Dermis blood vessel endothelial cell (primary cell): ENCODE measurements at regions not wholly inside any gene's neighbourhood (a gene's known extent, or its start where the extent isn't known, plus 50 kb on each side); places are given as distances from the start of the nearest gene placed in this dataset.

Experiments used
- DNase-seq: peaks from one replicate; pipeline ENCODE4 v3.0.0; 2010

DNA sequence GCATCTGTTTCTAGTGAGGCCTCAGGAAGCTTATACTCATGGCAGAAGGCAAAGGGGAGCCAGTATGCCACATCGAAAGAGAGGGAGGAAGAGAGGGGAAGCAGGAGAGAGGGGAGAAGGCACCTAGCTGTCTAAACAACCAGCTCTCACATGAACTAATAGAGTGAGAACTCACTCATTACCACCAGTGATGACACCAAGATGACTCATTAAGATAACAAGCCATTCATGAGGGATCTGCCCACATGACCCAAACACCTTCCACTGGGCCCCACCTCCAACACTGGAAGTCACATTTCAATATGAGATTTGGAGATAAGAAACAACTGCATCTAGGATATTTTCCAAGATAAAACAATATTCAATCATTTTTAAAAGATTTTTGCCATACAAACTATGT is 753.9 kb upstream of the ZEB2 start:
- no peak for DNase-seq

DNA sequence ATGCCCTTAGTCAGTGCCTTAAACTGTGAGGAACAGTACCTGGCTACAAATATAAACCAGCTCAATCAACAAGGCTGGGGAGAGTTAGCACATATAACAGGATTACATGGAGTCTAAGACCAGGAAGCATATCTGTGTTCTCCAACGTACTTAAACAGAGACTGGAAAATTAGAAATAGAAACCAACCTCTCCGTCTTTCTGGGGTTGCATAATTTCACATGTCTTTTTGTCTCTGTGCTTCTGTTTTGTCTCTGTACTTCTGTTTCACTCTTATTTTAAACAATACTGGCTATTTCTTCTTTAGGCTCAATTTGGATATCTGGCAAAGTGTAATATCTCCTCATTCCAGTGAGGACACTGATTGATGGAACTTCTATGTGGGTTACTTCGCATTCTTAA is 749.0 kb upstream of the ZEB2 start:
- no peak for DNase-seq

DNA sequence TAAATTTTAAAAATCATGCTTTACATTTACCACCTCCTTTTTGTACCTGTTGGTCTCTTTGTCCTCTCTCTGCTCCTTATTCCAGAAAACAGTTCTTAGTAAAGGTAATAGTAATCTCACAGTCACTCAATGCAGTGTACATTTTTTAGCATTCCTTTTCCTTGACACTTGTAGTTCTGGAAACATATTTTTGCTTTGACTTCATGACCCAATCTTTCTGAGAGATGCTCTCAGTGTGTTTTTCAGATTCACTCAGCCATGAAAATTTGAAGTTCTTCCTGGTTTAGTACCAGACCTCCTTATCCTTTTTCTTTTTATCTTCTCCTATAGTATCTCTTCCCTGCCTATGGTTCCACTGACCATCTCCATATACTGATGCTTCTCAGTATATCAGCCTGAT is 747.5 kb upstream of the ZEB2 start:
- no peak for DNase-seq

DNA sequence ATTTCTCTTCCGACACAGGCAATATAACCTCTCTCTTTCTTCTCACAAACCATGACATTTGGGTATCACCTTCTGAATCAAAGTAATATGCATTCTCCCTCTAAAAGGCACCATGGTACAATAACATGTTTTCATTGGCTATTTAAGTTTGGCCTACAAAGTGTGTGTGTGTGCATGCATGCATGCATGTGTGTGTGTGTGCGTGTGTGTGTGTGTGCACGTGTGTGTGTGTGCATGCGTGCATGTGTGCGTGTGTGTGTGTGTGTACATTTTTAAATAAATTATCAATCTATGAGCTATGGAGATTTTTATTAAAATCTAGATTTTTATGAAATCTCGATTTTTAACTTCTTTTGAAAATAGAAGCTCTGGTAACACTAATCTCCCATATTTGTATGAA is 745.3 kb upstream of the ZEB2 start:
- DNase-seq, result no peak

DNA sequence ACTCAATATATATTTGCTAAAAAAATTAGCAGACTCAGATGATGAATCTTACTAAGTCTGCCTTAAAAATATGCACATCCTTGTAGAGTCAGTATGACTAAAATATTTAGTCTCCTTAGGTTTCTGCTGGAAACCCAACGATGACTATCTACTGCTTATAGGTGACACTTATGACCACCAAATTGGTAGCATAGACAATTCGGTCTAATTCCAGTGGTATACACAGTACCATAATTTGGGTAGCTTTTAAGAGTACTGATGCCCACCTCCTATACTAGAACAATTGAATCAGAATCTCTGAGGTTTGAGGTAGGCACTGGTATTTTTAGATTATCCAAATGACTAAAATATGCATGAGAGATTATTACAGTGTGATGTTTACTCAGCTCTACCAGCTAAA is 740.8 kb upstream of the ZEB2 start:
- no peak for DNase-seq

DNA sequence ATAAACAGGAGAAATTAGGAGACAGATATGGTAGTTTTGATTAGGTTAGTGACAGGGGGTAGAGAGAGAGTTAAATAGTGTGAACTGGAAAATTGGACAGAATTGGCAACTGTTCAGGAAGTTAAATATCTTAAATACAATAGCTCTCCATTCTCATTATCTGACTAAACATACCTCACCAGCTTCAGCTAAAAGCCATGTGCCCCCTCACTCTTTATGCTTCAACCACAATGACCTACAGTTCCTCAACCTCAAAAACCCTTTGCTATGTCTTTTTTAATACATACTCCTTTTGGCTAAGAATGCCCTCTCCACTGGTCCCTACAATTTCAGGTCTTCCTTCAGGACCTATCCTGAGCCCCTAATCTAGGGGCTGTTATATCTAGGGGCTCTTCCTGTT is 740.2 kb upstream of the ZEB2 start:
- DNase-seq, result no peak

DNA sequence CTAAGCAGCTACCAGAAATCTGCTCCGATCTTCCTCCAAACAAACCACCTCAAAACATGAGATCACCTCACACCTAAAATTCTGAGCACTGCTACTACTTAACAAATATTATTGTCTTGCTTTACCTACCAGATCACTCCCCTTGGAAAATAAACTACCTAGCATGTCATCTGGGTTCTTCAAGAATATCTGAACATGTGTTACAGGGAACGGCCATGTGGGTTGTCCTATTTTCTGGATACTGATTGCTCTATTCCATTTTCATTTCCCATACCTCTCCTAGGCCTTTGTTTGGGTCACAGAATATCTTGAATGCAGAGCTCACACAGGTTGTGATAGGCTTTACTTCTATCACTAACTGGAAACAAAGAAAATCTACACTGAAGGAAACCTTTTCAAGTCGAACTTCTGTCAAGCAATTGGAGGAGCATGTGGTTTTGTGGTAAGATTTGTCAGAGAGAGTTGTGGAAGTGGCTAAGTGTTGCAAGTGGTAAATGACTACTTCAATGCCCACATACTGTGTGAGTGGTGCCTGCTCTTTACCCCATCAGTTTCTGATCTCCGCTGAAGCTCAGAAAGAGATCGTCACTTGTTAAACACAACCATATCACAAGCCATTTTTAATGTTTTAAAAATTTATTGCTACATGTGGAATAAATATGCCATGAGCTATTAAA is 739.1 kb upstream of the ZEB2 start:
- DNase-seq, result no peak

DNA sequence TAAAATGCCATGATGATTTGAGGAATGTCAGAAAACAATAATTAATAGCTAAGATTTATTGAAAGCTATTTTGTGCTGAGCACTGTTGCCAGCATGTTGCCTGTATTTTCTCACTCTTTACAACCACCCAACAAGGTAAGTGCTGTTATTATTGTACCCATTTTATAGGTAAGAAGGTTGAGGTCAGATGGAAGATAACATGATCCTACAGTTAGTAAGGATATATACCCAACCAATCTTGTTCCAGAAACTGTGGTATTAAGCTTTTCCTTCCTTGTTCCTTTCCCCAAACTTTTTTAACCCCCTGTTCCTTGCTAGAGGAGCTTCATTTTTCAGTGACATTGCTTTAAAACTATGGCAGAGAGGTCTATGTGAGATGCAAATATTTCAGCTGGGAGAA is 738.0 kb upstream of the ZEB2 start:
- no peak for DNase-seq

DNA sequence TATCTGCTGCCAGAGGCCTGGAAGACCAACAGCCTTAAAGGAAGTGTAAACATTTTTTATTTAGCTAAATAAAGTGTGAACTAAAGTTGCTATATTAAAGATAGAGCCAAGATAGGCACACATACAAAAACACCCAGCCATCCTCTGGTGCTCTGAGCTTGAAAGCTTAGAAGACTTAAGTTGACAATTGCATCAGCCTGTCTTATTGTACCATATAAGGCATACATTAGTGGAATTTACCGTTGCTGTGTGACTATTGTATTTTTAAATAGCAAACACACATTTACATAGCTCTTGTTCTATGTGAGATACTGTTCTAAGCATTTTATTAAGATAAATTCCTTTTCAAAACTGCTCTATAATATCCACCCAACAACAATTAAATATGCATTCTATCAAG is 736.6 kb upstream of the ZEB2 start:
- no peak for DNase-seq

DNA sequence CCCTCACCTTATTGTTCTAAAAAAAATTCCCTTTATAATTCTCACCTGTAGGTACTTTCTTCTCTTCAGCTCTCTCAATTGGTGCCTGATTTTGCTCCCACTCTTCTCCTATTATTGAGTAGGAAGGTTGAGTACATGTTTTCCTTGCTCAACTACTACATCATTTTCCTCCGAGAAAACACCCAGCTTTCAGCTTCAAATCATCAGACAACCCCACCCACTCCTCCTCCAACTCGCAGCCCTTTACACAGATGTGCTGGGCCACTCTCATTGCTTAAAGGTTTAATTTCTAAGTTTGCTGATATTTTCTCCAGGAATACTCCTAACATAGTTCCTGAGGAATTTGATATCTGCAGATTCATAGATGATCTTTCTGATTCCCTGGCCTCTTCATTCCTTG is 734.4 kb upstream of the ZEB2 start:
- no peak for DNase-seq

DNA sequence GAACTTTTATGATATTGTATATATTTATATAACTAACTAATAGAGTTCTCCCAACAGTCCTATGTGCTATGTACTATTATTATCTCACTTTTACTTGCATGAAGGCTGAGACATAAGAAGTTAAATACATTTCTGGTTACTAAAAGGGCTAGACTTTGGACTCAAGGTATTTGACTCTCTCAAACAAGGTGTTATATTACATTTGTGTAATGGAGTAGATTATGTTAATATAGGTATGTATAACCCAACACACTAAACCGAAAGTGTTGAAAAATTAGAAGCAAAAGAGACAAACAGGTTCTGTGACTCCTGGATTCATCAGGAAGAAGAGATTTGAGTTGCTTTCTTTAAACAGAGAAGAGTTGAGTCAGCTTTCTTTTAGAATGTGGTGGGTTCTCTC is 733.6 kb upstream of the ZEB2 start:
- no peak for DNase-seq

DNA sequence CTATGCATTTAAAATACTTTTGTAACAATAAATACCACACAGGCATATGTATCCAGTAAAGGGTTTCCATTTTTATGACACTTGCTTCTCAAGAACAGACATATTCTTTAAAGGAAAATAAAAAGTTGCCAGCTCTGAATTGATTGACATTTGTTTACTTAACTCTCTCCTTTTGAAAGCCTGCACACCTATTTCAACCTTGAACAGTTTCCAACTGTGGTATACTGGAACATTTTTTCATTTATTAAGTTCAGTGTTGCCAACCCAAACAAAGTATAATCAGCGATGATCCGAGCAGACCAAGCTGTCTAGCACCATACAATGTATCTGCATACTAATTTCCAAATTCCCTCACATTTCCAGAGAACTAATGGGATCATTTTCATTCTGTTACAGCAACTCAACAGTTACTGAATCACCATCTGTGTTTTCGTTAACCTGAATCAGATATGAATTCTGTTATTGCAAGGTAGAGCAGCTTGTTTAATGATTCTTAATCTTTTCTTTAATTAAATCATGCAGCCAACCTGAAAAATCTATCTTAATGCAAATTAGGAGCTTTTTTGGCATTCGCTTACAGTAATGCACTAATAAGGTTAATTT is 725.5 kb upstream of the ZEB2 start:
- no peak for DNase-seq

DNA sequence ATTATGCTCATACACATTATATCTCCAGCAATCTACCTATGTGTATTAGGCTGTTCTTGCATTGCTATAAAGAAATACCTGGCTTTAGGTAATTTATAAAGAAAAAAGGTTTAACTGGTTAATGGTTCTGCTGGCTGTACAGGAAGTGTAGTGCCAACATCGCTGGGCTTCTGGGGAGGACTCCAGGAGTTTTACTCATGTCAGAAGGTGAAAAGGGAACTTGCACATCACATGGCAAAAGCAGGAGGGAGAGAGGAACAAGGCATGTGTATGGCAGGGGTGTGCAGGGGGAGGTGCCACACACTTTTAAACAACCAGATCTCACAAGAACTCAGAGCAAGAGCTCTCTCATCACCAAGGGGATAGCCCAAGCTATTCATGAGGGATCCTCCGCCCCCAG is 715.4 kb upstream of the ZEB2 start:
- DNase-seq, result no peak

DNA sequence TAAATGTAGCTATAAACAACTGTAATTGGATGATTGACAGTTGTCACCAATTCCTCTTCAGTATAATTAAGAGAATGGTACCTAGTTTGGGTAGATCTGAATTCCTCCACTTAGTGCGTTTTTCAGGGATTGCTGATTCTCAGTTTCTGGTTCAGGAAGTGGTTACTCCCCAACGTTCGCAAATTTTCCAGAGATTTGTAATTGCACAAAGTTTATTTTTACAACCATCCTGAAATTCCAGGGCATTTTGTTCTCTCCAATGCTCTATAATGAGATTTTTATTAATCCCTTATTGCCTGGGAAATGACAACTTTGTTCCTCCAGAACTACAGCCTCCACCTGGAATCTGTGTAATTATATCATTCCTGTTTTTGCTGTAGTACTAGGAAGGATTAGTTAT is 710.6 kb upstream of the ZEB2 start:
- no peak for DNase-seq

DNA sequence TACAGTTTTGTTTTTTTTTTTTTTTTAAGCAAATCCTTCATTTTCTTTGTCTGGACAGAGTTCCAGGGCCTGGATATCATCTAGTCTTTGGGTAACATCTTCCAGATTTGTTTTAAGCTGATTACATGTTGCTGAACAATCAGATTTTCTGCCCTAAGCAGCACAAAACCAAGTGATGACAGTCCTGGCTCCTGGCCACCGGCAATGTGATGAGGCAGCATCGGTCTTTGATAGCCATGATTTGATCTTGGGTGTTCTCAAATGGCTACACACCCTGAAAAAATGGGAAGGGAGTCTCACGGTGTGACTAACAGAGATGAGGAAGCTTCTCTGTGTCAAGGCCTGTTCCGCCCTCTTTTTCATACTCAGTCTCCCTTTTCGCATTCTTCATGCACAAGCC is 708.6 kb upstream of the ZEB2 start:
- no peak for DNase-seq

DNA sequence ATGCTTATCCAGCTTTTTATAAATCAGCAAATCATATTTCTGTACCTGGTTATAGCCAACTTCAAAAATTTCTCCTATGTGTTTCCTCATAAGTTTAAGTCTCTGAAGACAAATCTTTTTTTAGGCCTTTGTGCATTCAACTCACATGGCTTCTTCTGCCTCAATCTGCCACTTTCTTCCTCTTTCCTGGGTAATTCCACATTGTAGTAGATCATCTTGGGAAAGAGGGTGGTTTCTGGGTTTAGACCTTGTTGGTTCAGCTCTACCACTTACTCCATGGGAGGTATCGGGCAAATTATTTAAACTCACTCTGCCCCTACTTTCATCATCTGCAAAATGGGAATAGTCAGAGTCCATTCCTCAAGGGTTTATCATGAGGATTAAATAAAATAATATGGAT is 707.0 kb upstream of the ZEB2 start:
- no peak for DNase-seq

DNA sequence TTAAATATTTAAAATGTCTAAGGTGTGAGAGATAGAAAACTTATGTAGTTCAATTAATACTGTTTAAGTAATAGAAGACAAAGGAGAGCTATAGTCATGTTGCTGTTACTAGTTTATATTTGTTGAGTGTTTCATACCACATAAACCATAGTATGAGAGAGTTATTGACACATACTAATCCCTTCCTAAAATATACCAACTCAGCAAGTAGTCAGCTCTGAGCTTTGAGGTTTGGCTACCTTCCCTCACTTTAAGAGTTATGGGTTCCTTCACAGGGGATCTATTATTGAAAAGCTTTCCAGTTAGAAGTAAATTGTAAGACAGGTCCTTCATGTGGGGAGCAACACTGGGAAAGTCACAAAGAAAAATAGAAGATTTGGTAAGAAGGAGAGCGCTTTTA is 701.6 kb upstream of the ZEB2 start:
- DNase-seq, result no peak

DNA sequence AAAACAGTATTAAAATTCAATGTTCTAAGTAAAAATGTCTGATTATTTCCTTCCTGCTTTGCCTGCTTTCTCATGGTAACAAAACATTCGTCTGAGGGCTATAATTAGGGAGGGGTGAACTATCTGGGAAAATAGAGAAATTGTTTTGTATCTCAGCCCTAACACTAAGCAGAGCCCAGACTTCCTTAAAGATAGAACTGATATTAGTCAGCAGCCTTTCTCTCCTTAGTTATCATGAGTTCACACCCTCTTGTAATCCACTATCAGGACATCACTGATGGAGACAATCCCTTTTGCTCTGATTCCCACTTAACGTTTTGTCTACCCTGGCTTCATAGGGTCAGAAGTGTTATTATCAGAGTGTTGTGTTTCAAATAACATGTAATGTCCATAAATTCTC is 701.1 kb upstream of the ZEB2 start:
- DNase-seq, result peak; percentile 51

DNA sequence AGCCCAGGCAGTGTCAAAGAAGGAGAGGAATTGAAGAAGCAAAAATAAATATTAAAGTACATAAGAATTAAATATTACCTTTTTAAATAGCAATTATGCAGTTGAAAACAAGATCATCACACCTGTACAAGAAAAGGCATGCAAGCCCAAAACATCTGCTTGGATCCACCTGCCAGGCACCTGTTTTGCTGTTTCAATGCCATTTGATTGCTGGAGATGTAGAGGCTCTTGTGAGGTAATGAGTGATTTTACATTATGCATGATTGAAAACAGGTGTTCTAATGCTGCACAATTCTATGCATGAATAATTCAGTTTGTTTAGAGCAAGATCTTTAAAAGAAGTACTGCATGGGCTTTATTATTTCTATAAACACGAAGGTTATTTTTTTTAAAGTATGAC is 700.6 kb upstream of the ZEB2 start:
- DNase-seq, result no peak

DNA sequence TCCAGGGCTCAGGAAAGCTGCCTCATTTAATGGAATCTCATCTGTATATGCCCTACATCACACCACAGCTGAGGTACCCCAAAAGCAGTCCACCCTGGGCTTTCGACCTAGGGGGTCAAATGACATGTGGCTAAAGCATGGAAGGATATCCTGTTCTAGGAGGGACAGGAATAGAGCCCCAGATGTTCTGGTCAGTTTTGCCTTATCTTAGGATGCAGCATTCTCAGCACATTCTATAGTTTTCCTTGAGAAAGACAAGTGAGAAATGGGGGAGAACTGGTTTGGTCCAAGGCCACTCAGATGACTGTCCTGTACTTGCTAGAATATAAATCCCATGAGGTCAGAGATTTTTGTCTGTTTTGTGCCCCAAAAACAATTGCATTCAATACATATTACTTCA is 688.0 kb upstream of the ZEB2 start:
- peak; percentile 86 for DNase-seq

DNA sequence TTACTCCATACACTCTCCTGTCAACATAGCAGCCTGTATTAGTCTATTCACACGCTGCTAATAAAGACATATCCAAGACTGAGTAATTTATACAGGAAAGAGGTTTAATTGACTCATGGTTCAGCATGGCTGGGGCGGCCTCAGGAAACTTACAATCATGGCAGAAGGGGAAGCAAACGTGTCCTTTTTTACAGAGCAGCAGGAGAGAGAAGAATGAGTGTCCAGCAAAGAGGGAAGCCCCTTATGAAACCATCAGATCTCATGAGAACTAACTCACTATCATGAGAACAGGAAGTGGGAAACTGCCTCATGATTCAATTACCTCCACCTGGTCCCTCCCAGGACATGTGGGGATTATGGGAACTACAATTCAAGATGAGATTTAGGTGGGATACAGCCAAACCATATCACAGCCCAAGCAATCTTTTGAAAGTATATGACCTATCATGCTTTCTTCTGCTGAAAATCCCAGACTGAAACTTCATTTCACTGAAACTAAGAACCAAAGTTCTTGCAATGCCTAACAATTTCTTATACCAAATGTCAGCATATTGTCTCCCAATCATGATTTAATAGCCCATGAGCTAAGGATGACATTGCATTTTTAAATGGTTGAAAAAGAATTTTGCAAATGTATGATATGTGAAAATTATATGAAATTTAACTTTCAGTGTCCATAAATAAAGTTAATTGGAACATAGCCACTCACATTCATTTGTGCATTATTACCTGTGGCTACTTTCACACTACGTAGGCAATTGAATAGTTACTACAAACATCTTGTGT is 686.8 kb upstream of the ZEB2 start:
- DNase-seq, result no peak

DNA sequence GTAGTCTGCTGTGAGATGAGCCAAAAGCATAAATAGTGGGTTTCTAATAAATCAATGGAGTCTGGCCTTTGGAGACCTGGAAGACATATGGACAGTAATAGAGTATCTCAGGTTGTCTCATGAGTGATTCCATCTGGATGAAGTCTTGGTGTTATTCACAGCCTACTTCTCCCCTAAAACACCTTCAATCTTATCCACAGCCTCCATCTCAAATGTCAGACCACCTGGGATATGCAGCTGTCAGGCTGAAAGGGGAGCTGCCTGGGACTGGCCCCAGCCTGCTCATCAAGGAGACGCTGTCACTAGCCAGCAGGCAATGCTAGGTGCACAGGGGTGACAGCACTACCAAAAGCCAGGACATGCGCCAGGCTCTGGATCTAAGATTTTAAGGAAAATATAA is 684.0 kb upstream of the ZEB2 start:
- DNase-seq, result no peak

DNA sequence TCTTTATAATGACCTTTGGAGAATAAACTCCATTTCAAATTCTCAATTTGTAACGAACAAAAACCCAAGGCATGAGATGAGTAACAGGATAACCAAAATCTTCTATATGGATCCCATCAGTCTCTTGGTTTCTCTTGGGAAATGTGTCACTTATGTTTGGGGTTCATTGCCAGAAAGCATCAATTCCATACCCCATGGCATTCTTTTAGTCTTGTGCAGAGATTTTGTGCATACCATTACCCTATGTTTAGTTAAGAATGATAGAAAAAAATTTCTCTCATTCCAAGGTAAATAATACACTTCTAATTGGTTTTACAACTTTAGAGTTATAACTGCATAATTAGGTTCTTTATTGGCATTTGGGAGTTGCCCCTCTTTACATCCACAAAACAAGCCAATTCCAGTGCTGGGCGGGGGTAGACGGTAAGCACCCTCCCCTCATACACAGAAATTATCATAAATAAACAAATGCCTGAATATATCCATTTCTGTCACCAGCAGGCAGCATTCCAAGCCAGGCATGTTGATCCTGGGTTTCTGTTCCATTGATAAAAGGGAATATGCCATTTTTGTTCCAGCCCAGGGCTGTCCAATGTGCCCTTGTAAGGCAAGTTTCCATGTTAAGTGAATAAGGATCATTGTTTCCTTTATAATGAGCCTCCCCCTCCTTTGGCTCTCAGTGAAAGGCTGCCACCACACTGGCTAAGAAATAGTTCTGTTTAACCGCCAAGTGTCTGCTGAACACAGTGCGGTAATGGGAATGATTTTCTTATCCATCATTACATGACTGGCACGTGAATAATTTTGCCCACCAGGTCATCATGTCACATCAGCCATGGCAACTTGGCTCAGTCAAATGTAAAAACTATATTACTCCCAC is 680.1 kb upstream of the ZEB2 start:
- no peak for DNase-seq
